CD4-positive, alpha-beta T cell (primary cell): ENCODE measurements at regions not wholly inside any gene's neighbourhood (a gene's known extent, or its start where the extent isn't known, plus 50 kb on each side); places are given as distances from the start of the nearest gene placed in this dataset.

ENCODE experiments used
- ATAC-seq: fragments of 200-7000 bp; cut with Tn5 transposase; one replicate; pipeline ENCODE4 v1.10.0; 2022; ENCODE audit warnings: mild to moderate bottlenecking; ENCODE audit not compliant: poor library complexity
- CTCF ChIA-PET: fragments of 350-600 bp; sonication (Branson Sonifier 250); formaldehyde crosslinking; loops from one replicate; lab custom pipeline; 2021; ENCODE audit warnings: antibody characterized with exemption, inconsistent platforms; lab: Charles Lee
- POLR2A ChIA-PET: fragments of 350-600 bp; sonication (Branson Sonifier 250); formaldehyde crosslinking; loops from one replicate; lab custom pipeline; 2021; ENCODE audit warnings: antibody characterized with exemption, inconsistent platforms; lab: Charles Lee
- DNase-seq, 14 experiments: peaks; one replicate each; pipeline ENCODE4 v3.0.0-alpha.2; 2013 to 2020; ENCODE audit warnings: mixed read lengths in 2 of 14
- H3K27ac ChIP-seq, 2 donors: one replicate each; pipeline versions ENCODE4 v1.5.1 to v1.7.0; 2013; ENCODE audit warnings: low read length in 2 of 2, low read depth in 1 of 2, mild to moderate bottlenecking in 1 of 2
- H3K27me3 ChIP-seq, 2 experiments: 1 replicate in 1 of 2; 2 replicates in 1 of 2; pipeline versions ENCODE4 v1.6.1 to v1.7.0; 2013; ENCODE audit warnings: low read length in 2 of 2, control low read depth in 1 of 2, mild to moderate bottlenecking in 1 of 2, moderate library complexity in 1 of 2; ENCODE audit not compliant: insufficient read depth in 2 of 2, control insufficient read depth in 1 of 2
- H3K36me3 ChIP-seq: one replicate; pipeline ENCODE4 v1.6.1; 2013; ENCODE audit warnings: low read length, control low read depth; ENCODE audit not compliant: insufficient read depth
- H3K4me1 ChIP-seq: one replicate; pipeline ENCODE4 v1.6.1; 2013; ENCODE audit warnings: low read length, control low read depth; ENCODE audit not compliant: insufficient read depth
- H3K4me3 ChIP-seq: one replicate; pipeline ENCODE4 v1.5.1; 2013; ENCODE audit warnings: mild to moderate bottlenecking, low read length, moderate library complexity
- H3K9me3 ChIP-seq, 2 experiments: 1 replicate in 1 of 2; 2 replicates in 1 of 2; pipeline versions ENCODE4 v1.6.1 to v1.7.0; 2013; ENCODE audit warnings: low read length in 2 of 2, mild to moderate bottlenecking in 2 of 2, control low read depth in 1 of 2, moderate library complexity in 1 of 2; ENCODE audit not compliant: control insufficient read depth in 1 of 2, insufficient read depth in 1 of 2
- H3K27ac Mint-ChIP-seq: one replicate; pipeline ENCODE4 v1.8.0; 2020; ENCODE audit warnings: mixed read lengths
- H3K27me3 Mint-ChIP-seq: one replicate; pipeline ENCODE4 v1.8.0; 2021; ENCODE audit warnings: mixed read lengths
- H3K36me3 Mint-ChIP-seq: one replicate; pipeline ENCODE4 v1.8.0; 2021; ENCODE audit warnings: low read depth, mixed read lengths
- H3K4me1 Mint-ChIP-seq: one replicate; pipeline ENCODE4 v1.8.0; 2021; ENCODE audit warnings: low read depth, mixed read lengths
- H3K4me3 Mint-ChIP-seq: one replicate; pipeline ENCODE4 v1.8.0; 2020; ENCODE audit warnings: mild to moderate bottlenecking, mixed read lengths
- H3K9me3 Mint-ChIP-seq: one replicate; pipeline ENCODE4 v1.8.0; 2020; ENCODE audit warnings: mixed read lengths
- intact Hi-C, 2 experiments: fragments of 100-400 bp; cut with DNase I in 1 of 2; cut with micrococcal nuclease in 1 of 2; formaldehyde crosslinking; loops; one replicate each; pipeline versions ENCODE4 v1.15.1 to v1.9.0; 2023 to 2025; cut with DNase I, micrococcal nuclease
- TF ChIP-seq, protein P1 (sequence below): fragments of 200-600 bp; IDR thresholded peaks from one replicate; pipeline ENCODE4 v1.8.0; 2022; ENCODE audit warnings: antibody characterized with exemption, mild to moderate bottlenecking

GRCh38 chr2:45169339-45170190 is 160.3 kb upstream of the SIX2 start:
- Histone ChIP-seq H3K4me3 (no peak overlapping the region), H3K4me1 (peaks cover 8% of the 10 kb centered on the region), H3K36me3 (no peaks in the 10 kb centered on the region), H3K27ac (no peak overlapping the region), H3K27me3 (peaks cover 39 to 76% of the 10 kb centered on the region in 2 experiments), H3K9me3 (peaks cover 0 to 11% of the 10 kb centered on the region in 2 experiments)
- TF ChIP-seq, protein P1, sequence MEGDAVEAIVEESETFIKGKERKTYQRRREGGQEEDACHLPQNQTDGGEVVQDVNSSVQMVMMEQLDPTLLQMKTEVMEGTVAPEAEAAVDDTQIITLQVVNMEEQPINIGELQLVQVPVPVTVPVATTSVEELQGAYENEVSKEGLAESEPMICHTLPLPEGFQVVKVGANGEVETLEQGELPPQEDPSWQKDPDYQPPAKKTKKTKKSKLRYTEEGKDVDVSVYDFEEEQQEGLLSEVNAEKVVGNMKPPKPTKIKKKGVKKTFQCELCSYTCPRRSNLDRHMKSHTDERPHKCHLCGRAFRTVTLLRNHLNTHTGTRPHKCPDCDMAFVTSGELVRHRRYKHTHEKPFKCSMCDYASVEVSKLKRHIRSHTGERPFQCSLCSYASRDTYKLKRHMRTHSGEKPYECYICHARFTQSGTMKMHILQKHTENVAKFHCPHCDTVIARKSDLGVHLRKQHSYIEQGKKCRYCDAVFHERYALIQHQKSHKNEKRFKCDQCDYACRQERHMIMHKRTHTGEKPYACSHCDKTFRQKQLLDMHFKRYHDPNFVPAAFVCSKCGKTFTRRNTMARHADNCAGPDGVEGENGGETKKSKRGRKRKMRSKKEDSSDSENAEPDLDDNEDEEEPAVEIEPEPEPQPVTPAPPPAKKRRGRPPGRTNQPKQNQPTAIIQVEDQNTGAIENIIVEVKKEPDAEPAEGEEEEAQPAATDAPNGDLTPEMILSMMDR: no peak
- CTCF ChIA-PET: no interaction called here
- Mint-ChIP-seq H3K4me3 (no peak overlapping the region), H3K4me1 (no peaks in the 10 kb centered on the region), H3K27me3 (peaks cover 83% of the 10 kb centered on the region), H3K9me3 (no peaks in the 10 kb centered on the region), H3K36me3 (no peaks in the 10 kb centered on the region), H3K27ac (no peak overlapping the region)
- DNase-seq: no peak
- no peak for ATAC-seq
- intact Hi-C loops: no loop called here
- POLR2A ChIA-PET: no interaction called here

- H3K9me3 Mint-ChIP-seq: no peaks in the 10 kb centered on the region
- Histone ChIP-seq H3K27me3 (peaks cover 40 to 72% of the 10 kb centered on the region in 2 experiments), H3K27ac (no peak overlapping the region), H3K4me3 (no peak overlapping the region), H3K36me3 (no peaks in the 10 kb centered on the region), H3K9me3 (peaks cover 0 to 11% of the 10 kb centered on the region in 2 experiments), H3K4me1 (peaks cover 8% of the 10 kb centered on the region)
- ATAC-seq (no peak), DNase-seq (no peak)
- peak overlapping the region; percentile 54 for H3K4me3 Mint-ChIP-seq
- CTCF ChIA-PET: no interaction called here
- intact Hi-C loops: no loop called here
- peaks cover 83% of the 10 kb centered on the region for H3K27me3 Mint-ChIP-seq
- H3K27ac Mint-ChIP-seq: no peak overlapping the region
- no peaks in the 10 kb centered on the region for H3K36me3 Mint-ChIP-seq
- H3K4me1 Mint-ChIP-seq: no peaks in the 10 kb centered on the region
- TF ChIP-seq, protein P1: no peak
- POLR2A ChIA-PET: no interaction called here
Measured at GRCh38 chr2:45168711-45169338, 159.6 kb upstream of the SIX2 start.

DNA sequence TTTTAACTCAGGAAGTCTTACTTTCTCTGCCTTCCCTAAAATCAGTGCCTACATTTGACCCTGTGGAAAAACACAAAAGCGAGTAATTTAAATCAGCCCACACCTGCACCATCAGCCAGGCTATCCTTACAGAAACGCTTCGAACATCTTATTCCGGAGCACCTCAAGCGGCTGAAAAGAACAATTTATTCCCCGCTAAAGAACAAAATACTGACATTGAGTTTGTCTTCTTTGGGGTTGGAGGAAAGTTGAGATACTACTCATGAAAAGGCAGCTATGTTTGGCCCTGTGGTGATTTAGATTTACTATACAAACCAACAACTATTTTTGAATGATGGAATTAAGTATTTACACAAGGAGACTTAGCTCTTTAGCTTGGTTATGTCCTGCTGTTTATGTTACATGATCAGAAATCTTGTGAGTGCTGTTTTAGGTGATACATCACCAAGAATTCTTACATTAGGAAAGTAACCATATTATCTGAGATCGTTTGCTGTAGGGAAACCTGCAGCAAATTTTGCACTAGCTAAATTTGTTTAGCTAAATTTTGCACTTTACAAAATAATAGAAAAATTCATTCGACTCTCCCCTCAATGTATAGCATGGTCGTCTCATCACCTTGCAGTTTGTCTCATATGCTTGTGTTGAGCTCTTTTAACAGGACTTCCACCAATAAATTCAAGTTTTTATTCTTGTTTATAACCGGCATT is 158.8 kb upstream of the SIX2 start:
- no peaks in the 10 kb centered on the region for H3K36me3 Mint-ChIP-seq
- no peaks in the 10 kb centered on the region for H3K9me3 Mint-ChIP-seq
- intact Hi-C loops: no loop called here
- H3K27ac Mint-ChIP-seq: no peak overlapping the region
- peaks cover 0 to 11% of the 10 kb centered on the region in 2 experiments for H3K9me3 ChIP-seq
- H3K27ac ChIP-seq: no peak overlapping the region
- H3K4me1 ChIP-seq: peaks cover 8% of the 10 kb centered on the region
- TF ChIP-seq, protein P1: no peak
- no peak overlapping the region for H3K4me3 Mint-ChIP-seq
- H3K27me3 Mint-ChIP-seq: peaks cover 83% of the 10 kb centered on the region
- H3K4me1 Mint-ChIP-seq: no peaks in the 10 kb centered on the region
- H3K27me3 ChIP-seq: peaks cover 40 to 71% of the 10 kb centered on the region in 2 experiments
- no peak for ATAC-seq
- no peak for DNase-seq
- H3K36me3 ChIP-seq: no peaks in the 10 kb centered on the region
- POLR2A ChIA-PET: no interaction called here
- CTCF ChIA-PET: no interaction called here
- no peak overlapping the region for H3K4me3 ChIP-seq
